HepG2 (cell line): ENCODE measurements at regions not wholly inside any gene's neighbourhood (a gene's known extent, or its start where the extent isn't known, plus 50 kb on each side); places are given as distances from the start of the nearest gene placed in this dataset.

ENCODE experiments used
- ATAC-seq: fragments of 200-7000 bp; cut with Tn5 transposase; 3 replicates; pipeline ENCODE4 v1.9.1; 2020; ENCODE audit warnings: mild to moderate bottlenecking, moderate library complexity
- BruUV-seq: library from RNA; stranded (reverse); fragments of 400-500 nt; replicated peaks from 2 replicates; lab custom pipeline; 2021; lab: Mats Ljungman, UMichigan
- CTCF ChIA-PET: fragments of 300-600 bp; formaldehyde crosslinking; extraction: SDS; loops from one replicate; lab custom pipeline; 2021; ENCODE audit warnings: low total read pairs, inconsistent platforms, low intra/inter-chr PET ratio; lab: Yijun Ruan, JAX
- POLR2A ChIA-PET: fragments of 350-600 bp; sonication (Branson Sonifier 250); formaldehyde crosslinking; loops from one replicate; lab custom pipeline; 2020; ENCODE audit warnings: antibody characterized with exemption, inconsistent platforms; lab: Yijun Ruan, JAX
- DNase-seq: peaks from one replicate; pipeline ENCODE4 v3.0.0-alpha.2; 2015; ENCODE audit warnings: low spot score
- FAIRE-seq: peaks from 3 replicates; lab custom pipeline; 2011; peaks lifted over from hg19 to GRCh38; lab: Jason Lieb, UNC
- H2AFZ ChIP-seq: one replicate; pipeline ENCODE4 v1.6.1; 2011; ENCODE audit warnings: low read length, inconsistent platforms
- H3K27ac ChIP-seq: fragments of 300-600 bp; 3 replicates; pipeline ENCODE4 v1.8.0; 2011; ENCODE audit warnings: mixed run types, mild to moderate bottlenecking, mixed read lengths, low read length, inconsistent platforms; ENCODE audit not compliant: insufficient read depth; ENCODE audit errors: extremely low read length
- H3K27me3 ChIP-seq, 2 experiments: fragments of 200-600 bp in 1 of 2; 2 replicates in 1 of 2; 3 replicates in 1 of 2; pipeline versions ENCODE4 v1.6.0 to v1.8.0; 2011; ENCODE audit warnings: low read length in 2 of 2, mild to moderate bottlenecking in 2 of 2, moderate library complexity in 2 of 2, inconsistent platforms in 1 of 2; ENCODE audit not compliant: insufficient read depth in 2 of 2, control insufficient read depth in 1 of 2
- H3K36me3 ChIP-seq, 2 experiments: fragments of 200-600 bp in 1 of 2; replicated peaks in 1 of 2; 2 replicates in 1 of 2; 3 replicates in 1 of 2; pipeline versions ENCODE4 v1.5.1 to v1.8.0; 2011; ENCODE audit warnings: low read length in 2 of 2, inconsistent platforms in 1 of 2; ENCODE audit not compliant: insufficient read depth in 2 of 2, control insufficient read depth in 1 of 2
- H3K4me1 ChIP-seq: 2 replicates; pipeline ENCODE4 v1.5.1; 2012; ENCODE audit warnings: low read length, inconsistent platforms; ENCODE audit not compliant: insufficient read depth
- H3K4me2 ChIP-seq: 2 replicates; pipeline ENCODE4 v1.6.0; 2011; ENCODE audit warnings: low read depth, low read length, inconsistent platforms
- H3K4me3 ChIP-seq, 3 experiments: fragments of 200-600 bp in 1 of 3; sonication (generic), shearing (Covaris generic) in 1 of 3; replicated peaks in 1 of 3; 2 replicates each; pipeline ENCODE4 v1.5.1; 2011 to 2016; ENCODE audit warnings: low read length in 3 of 3, inconsistent platforms in 2 of 3, low read depth in 2 of 3, mild to moderate bottlenecking in 2 of 3, control low read depth in 1 of 3, mixed read lengths in 1 of 3; ENCODE audit not compliant: insufficient read depth in 1 of 3
- H3K79me2 ChIP-seq: one replicate; pipeline ENCODE4 v1.6.1; 2011; ENCODE audit warnings: low read length, inconsistent platforms; ENCODE audit not compliant: insufficient read depth
- H3K9ac ChIP-seq: 2 replicates; pipeline ENCODE4 v1.6.0; 2011; ENCODE audit warnings: mild to moderate bottlenecking, low read depth, low read length, inconsistent platforms; ENCODE audit not compliant: insufficient read depth
- H3K9me3 ChIP-seq: 2 replicates; pipeline ENCODE4 v1.5.1; 2012; ENCODE audit warnings: mild to moderate bottlenecking, low read length
- H4K20me1 ChIP-seq: 2 replicates; pipeline ENCODE4 v1.6.0; 2011; ENCODE audit warnings: inconsistent platforms, mild to moderate bottlenecking, low read length, moderate library complexity; ENCODE audit not compliant: insufficient read depth
- ARID4A ChIP-seq: sonication (generic); formaldehyde crosslinking; IDR thresholded peaks from 2 replicates; pipeline ENCODE4 v1.5.0; 2020; ENCODE audit warnings: mild to moderate bottlenecking, missing genetic modification reagents, borderline replicate concordance
- FOXK2 ChIP-seq: fragments of 450-650 bp; IDR thresholded peaks from 2 replicates; pipeline ENCODE4 v1.6.1; 2016
- JUND ChIP-seq: sonication (generic); formaldehyde crosslinking; IDR thresholded peaks from 2 replicates; pipeline ENCODE4 v1.8.0; 2022; ENCODE audit warnings: mild to moderate bottlenecking, missing genetic modification reagents
- MLX ChIP-seq: IDR thresholded peaks from 2 replicates; pipeline ENCODE4 v1.6.1; 2016
- NFRKB ChIP-seq: fragments of 450-650 bp; IDR thresholded peaks from 2 replicates; pipeline ENCODE4 v1.6.1; 2017
- NR1H2 ChIP-seq: sonication (generic); formaldehyde crosslinking; IDR thresholded peaks from 2 replicates; pipeline ENCODE4 v1.8.1; 2022; ENCODE audit warnings: low read depth, missing genetic modification reagents, borderline replicate concordance
- ZNF225 ChIP-seq: sonication (generic); formaldehyde crosslinking; IDR thresholded peaks from 2 replicates; pipeline ENCODE4 v1.4.0; 2020; ENCODE audit warnings: mild to moderate bottlenecking, missing genetic modification reagents
- ZNF232 ChIP-seq: sonication (generic); formaldehyde crosslinking; IDR thresholded peaks from 2 replicates; pipeline ENCODE4 v1.4.0; 2020; ENCODE audit warnings: missing genetic modification reagents, borderline replicate concordance
- ZNF30 ChIP-seq: sonication (generic); formaldehyde crosslinking; IDR thresholded peaks from 2 replicates; pipeline ENCODE4 v1.5.0; 2020; ENCODE audit warnings: mild to moderate bottlenecking, missing genetic modification reagents
- ZNF460 ChIP-seq: sonication (generic); formaldehyde crosslinking; IDR thresholded peaks from 2 replicates; pipeline ENCODE4 v1.5.1; 2020; ENCODE audit warnings: missing genetic modification reagents, mild to moderate bottlenecking, borderline replicate concordance
- WGBS: methylation state at CpG from one replicate; pipeline ENCODE4 v1.1.6; 2017; ENCODE audit warnings: low lambda C conversion rate; 5-methylcytosine and 5-hydroxymethylcytosine counted together
- in situ Hi-C: cut with HindIII; loops from 2 replicates; pipeline ENCODE4 v1.10.0; 2017; ENCODE audit warnings: low pct_unique_long_range_greater_than_20kb; ENCODE audit not compliant: extremely low pct_ligation_motif_present
- intact Hi-C: fragments of 100-400 bp; cut with micrococcal nuclease; formaldehyde crosslinking; loops from one replicate; pipeline ENCODE4 v1.10.0; 2022; ENCODE audit not compliant: unreplicated experiment

GRCh38 chr7:93015101-93015778 lies 102.5 kb downstream of the SAMD9 start:
- BruUV-seq: no TSS peak
- intact Hi-C loops (no loop called here), in situ Hi-C loops (no loop called here)
- Histone ChIP-seq H3K36me3 (no peaks in the 10 kb centered on the region), H3K79me2 (no peaks in the 10 kb centered on the region), H3K9me3 (no peaks in the 10 kb centered on the region), H3K4me2 (no peak overlapping the region), H3K4me1 (no peaks in the 10 kb centered on the region), H2AFZ (no peak overlapping the region), H4K20me1 (no peaks in the 10 kb centered on the region), H3K4me3 (no peak overlapping the region), H3K9ac (no peak overlapping the region), H3K27me3 (no peaks in the 10 kb centered on the region), H3K27ac (no peak overlapping the region)
- FAIRE-seq: no peak
- TF ChIP-seq ARID4A (CRISPR knock-in tag): no peak
- ChIA-PET POLR2A (no interaction called here), CTCF (no interaction called here)
- ATAC-seq: no peak
- WGBS: 11% methylated on average over 3 of the region's 3 CpGs
- no peak for DNase-seq

- Histone ChIP-seq H3K4me1 (no peaks in the 10 kb centered on the region), H3K27me3 (no peaks in the 10 kb centered on the region), H3K4me2 (no peak overlapping the region), H4K20me1 (no peaks in the 10 kb centered on the region), H3K27ac (no peak overlapping the region), H3K79me2 (no peaks in the 10 kb centered on the region), H3K9me3 (no peaks in the 10 kb centered on the region), H2AFZ (no peak overlapping the region), H3K4me3 (no peak overlapping the region), H3K9ac (no peak overlapping the region), H3K36me3 (no peaks in the 10 kb centered on the region)
- FAIRE-seq (no peak), DNase-seq (no peak), ATAC-seq (no peak)
- intact Hi-C loops (no loop called here), in situ Hi-C loops (no loop called here)
- BruUV-seq: no TSS peak
- CTCF ChIA-PET: no interaction called here
- POLR2A ChIA-PET: no interaction called here
- WGBS: 8% methylated on average over 1 of the region's 1 CpG
- no peak for TF ChIP-seq ZNF232 (CRISPR knock-in tag)
- no peak for TF ChIP-seq FOXK2
- no peak for TF ChIP-seq NFRKB
- TF ChIP-seq ZNF30: no peak
- TF ChIP-seq ZNF225 (CRISPR knock-in tag): no peak
- no peak for TF ChIP-seq ZNF460 (CRISPR knock-in tag)
- TF ChIP-seq JUND (CRISPR knock-in tag): no peak
- no peak for TF ChIP-seq MLX (CRISPR knock-in tag)
- no peak for TF ChIP-seq NR1H2 (CRISPR knock-in tag)
These were observed 103.4 kb downstream of the SAMD9 start for GRCh38 chr7:93014410-93014809.
